ENCODE measurements at regions not wholly inside any gene's neighbourhood (a gene's known extent, or its start where the extent isn't known, plus 50 kb on each side); places are given as distances from the start of the nearest gene placed in this dataset.
A peak's percentile ranks its signal among the peaks of the same experiment; 100 is the strongest.

GRCh38 chr5:143583409-143583808 lies 179.9 kb upstream of the NR3C1 start:
- no peaks in the 10 kb centered on the region for H3K36me3 Mint-ChIP-seq (ENCODE audit: insufficient read depth)
- no peaks in the 10 kb centered on the region for H3K9me3 Mint-ChIP-seq (ENCODE audit: low read depth)
- H3K27me3 Mint-ChIP-seq: peaks cover 11% of the 10 kb centered on the region
- DNase-seq (ENCODE audit: low spot score, unreplicated experiment): no peak
- TF ChIP-seq CTCF (IDR thresholded peaks at IDR 0.05; ENCODE audit: unreplicated experiment): no peak
- H3K27ac Mint-ChIP-seq: no peak overlapping the region
- no peak overlapping the region for H3K4me3 Mint-ChIP-seq (ENCODE audit: low read depth)
- H3K4me1 Mint-ChIP-seq (ENCODE audit: low read depth): no peaks in the 10 kb centered on the region

GRCh38 chr5:143582869-143583268 lies 179.4 kb upstream of the NR3C1 start:
- TF ChIP-seq CTCF (IDR thresholded peaks at IDR 0.05; ENCODE audit: unreplicated experiment): no peak
- Mint-ChIP-seq H3K4me1 (ENCODE audit: low read depth) (no peaks in the 10 kb centered on the region), H3K27me3 (peaks cover 11% of the 10 kb centered on the region), H3K36me3 (ENCODE audit: insufficient read depth) (no peaks in the 10 kb centered on the region), H3K4me3 (ENCODE audit: low read depth) (no peak overlapping the region), H3K9me3 (ENCODE audit: low read depth) (no peaks in the 10 kb centered on the region), H3K27ac (no peak overlapping the region)
- DNase-seq (ENCODE audit: low spot score, unreplicated experiment): no peak

- no peak for DNase-seq (ENCODE audit: low spot score, unreplicated experiment)
- Mint-ChIP-seq H3K4me3 (ENCODE audit: low read depth) (no peak overlapping the region), H3K27me3 (peaks cover 11% of the 10 kb centered on the region), H3K27ac (no peak overlapping the region), H3K36me3 (ENCODE audit: insufficient read depth) (no peaks in the 10 kb centered on the region), H3K9me3 (ENCODE audit: low read depth) (no peaks in the 10 kb centered on the region), H3K4me1 (ENCODE audit: low read depth) (no peaks in the 10 kb centered on the region)
- TF ChIP-seq CTCF (IDR thresholded peaks at IDR 0.05; ENCODE audit: unreplicated experiment): no peak
Observed at GRCh38 chr5:143582176-143582575, 178.7 kb upstream of the NR3C1 start.

GRCh38 chr5:143581649-143582048 lies 178.2 kb upstream of the NR3C1 start:
- peaks cover 11% of the 10 kb centered on the region for H3K27me3 Mint-ChIP-seq
- H3K36me3 Mint-ChIP-seq (ENCODE audit: insufficient read depth): no peaks in the 10 kb centered on the region
- no peaks in the 10 kb centered on the region for H3K4me1 Mint-ChIP-seq (ENCODE audit: low read depth)
- no peak for TF ChIP-seq CTCF (IDR thresholded peaks at IDR 0.05; ENCODE audit: unreplicated experiment)
- H3K4me3 Mint-ChIP-seq (ENCODE audit: low read depth): no peak overlapping the region
- H3K27ac Mint-ChIP-seq: no peak overlapping the region
- H3K9me3 Mint-ChIP-seq (ENCODE audit: low read depth): no peaks in the 10 kb centered on the region
- DNase-seq (ENCODE audit: low spot score, unreplicated experiment): no peak

GRCh38 chr5:143581147-143581546 lies 177.7 kb upstream of the NR3C1 start:
- Mint-ChIP-seq H3K4me3 (ENCODE audit: low read depth) (no peak overlapping the region), H3K9me3 (ENCODE audit: low read depth) (no peaks in the 10 kb centered on the region), H3K36me3 (ENCODE audit: insufficient read depth) (no peaks in the 10 kb centered on the region), H3K27me3 (peaks cover 11% of the 10 kb centered on the region), H3K4me1 (ENCODE audit: low read depth) (no peaks in the 10 kb centered on the region), H3K27ac (peak overlapping the region; percentile 26)
- no peak for DNase-seq (ENCODE audit: low spot score, unreplicated experiment)
- no peak for TF ChIP-seq CTCF (IDR thresholded peaks at IDR 0.05; ENCODE audit: unreplicated experiment)

All from progenitor cell of endocrine pancreas (in vitro differentiated cells).